ENCODE measurements at regions not wholly inside any gene's neighbourhood (a gene's known extent, or its start where the extent isn't known, plus 50 kb on each side); places are given as distances from the start of the nearest gene placed in this dataset.

DNA sequence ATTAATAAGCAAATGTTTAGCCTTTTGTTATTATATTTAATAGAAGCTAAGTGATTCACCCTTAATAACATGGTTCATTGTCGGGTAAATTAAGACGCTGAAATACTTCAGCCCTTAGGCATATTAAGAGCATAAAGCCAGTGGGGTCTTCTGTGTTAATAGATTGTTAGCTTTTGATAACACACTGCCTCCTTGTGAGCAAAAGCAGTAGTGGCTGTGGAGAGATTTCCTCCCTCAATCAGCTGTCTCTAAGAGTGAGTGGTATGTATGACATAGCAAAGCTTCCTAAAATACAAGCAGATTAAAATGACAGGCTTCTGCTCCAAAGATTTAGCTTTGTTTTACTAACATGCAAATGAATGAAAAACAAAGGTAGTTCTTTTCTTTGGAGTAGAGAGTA lies 143.7 kb upstream of the SYT4 start:
- Histone ChIP-seq H3K4me1 (ENCODE audit: control insufficient read depth in 5 of 5, insufficient read depth in 5 of 5, low read length in 5 of 5) (peaks cover 0 to 3% (median 0%) of the 10 kb centered on the region in 5 donors), H3K9ac (ENCODE audit: insufficient read depth in 1 of 2, low read length in 2 of 2) (no peak overlapping the region), H3K27ac (ENCODE audit: low read depth in 1 of 2, low read length in 1 of 2) (no peak overlapping the region), H3K36me3 (ENCODE audit: control insufficient read depth in 4 of 4, insufficient read depth in 4 of 4, low read length in 4 of 4) (no peaks in the 10 kb centered on the region), H3K27me3 (ENCODE audit: control insufficient read depth in 3 of 3, insufficient read depth in 3 of 3, low read length in 2 of 3) (no peaks in the 10 kb centered on the region), H3K4me3 (no peak overlapping the region), H3K9me3 (ENCODE audit: control insufficient read depth in 4 of 4, insufficient read depth in 3 of 4, low read length in 3 of 4) (peaks cover 0 to 3% (median under 1%) of the 10 kb centered on the region in 4 donors)
- WGBS, 2 donors = 42 to 80% methylated on average over 2 of the region's 2 CpGs
- TF ChIP-seq, protein P1, sequence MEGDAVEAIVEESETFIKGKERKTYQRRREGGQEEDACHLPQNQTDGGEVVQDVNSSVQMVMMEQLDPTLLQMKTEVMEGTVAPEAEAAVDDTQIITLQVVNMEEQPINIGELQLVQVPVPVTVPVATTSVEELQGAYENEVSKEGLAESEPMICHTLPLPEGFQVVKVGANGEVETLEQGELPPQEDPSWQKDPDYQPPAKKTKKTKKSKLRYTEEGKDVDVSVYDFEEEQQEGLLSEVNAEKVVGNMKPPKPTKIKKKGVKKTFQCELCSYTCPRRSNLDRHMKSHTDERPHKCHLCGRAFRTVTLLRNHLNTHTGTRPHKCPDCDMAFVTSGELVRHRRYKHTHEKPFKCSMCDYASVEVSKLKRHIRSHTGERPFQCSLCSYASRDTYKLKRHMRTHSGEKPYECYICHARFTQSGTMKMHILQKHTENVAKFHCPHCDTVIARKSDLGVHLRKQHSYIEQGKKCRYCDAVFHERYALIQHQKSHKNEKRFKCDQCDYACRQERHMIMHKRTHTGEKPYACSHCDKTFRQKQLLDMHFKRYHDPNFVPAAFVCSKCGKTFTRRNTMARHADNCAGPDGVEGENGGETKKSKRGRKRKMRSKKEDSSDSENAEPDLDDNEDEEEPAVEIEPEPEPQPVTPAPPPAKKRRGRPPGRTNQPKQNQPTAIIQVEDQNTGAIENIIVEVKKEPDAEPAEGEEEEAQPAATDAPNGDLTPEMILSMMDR (IDR thresholded peaks at IDR 0.05; ENCODE audit: control extremely low read depth, extremely low read depth) = no peak
- ATAC-seq (ENCODE audit: insufficient read depth, low FRiP score) (no peak), DNase-seq (no peak)

- Histone ChIP-seq H3K9ac (ENCODE audit: insufficient read depth in 1 of 2, low read length in 2 of 2) (no peak overlapping the region), H3K9me3 (ENCODE audit: control insufficient read depth in 4 of 4, insufficient read depth in 3 of 4, low read length in 3 of 4) (peaks cover 0 to 3% (median under 1%) of the 10 kb centered on the region in 4 donors), H3K36me3 (ENCODE audit: control insufficient read depth in 4 of 4, insufficient read depth in 4 of 4, low read length in 4 of 4) (no peaks in the 10 kb centered on the region), H3K27me3 (ENCODE audit: control insufficient read depth in 3 of 3, insufficient read depth in 3 of 3, low read length in 2 of 3) (no peaks in the 10 kb centered on the region), H3K4me3 (no peak overlapping the region), H3K4me1 (ENCODE audit: control insufficient read depth in 5 of 5, insufficient read depth in 5 of 5, low read length in 5 of 5) (peaks cover 0 to 3% (median 0%) of the 10 kb centered on the region in 5 donors), H3K27ac (ENCODE audit: low read depth in 1 of 2, low read length in 1 of 2) (no peak overlapping the region)
- DNase-seq = peak; percentile 43 to 79 (median 64)
- ATAC-seq (ENCODE audit: insufficient read depth, low FRiP score) = no peak
- WGBS, 2 donors = 31 to 41% methylated on average over 4 of the region's 4 CpGs
- TF ChIP-seq, protein P1 (IDR thresholded peaks at IDR 0.05; ENCODE audit: control extremely low read depth, extremely low read depth) = no peak
Measured at GRCh38 chr18:43422518-43422917, 145.2 kb upstream of the SYT4 start.

DNA sequence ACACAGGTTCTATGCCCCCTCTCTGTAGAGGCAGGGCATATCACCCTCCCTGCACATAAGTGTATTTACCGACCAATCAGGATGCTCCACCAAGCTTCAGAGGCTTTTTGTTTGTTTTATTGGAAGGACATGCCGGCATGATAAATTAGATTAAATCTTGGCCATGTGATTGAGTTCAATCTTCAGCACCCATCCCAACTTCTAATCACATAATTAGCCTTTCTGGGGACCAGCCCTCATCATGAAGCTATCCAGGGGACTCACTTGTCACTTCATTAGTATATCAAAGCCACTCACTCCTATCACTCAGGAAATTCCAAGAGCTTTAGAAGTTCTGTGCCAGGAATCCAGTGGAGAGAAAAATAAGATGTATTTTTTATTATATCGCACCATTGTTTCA lies 158.6 kb upstream of the SYT4 start:
- TF ChIP-seq, protein P1 (IDR thresholded peaks at IDR 0.05; ENCODE audit: control extremely low read depth, extremely low read depth) = no peak
- 62 to 75% methylated on average over 3 of the region's 3 CpGs for WGBS, 2 donors

DNA sequence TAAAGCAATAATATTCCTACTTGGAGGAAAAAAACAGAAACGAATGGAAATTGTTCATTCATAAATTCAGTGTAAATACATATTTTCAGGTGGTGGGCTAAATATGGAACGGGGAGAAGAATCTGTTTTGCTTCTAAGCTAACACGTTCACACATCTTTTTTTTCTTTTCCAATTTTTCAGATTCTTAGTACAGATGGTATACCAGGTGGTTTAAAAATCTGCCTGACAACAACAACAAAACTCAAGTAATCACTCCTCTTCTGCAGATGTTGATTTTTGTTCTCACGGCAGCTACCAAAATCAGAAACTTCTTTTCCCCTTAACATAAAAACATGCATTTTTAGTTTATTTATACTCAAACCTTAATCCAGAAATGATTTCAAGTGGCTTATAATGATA lies 164.8 kb upstream of the SYT4 start:
- DNase-seq (no peak), ATAC-seq (ENCODE audit: insufficient read depth, low FRiP score) (no peak)
- 74 to 86% methylated on average over 4 of the region's 4 CpGs for WGBS, 2 donors
- no peaks in the 10 kb centered on the region for H3K36me3 ChIP-seq (ENCODE audit: control insufficient read depth in 4 of 4, insufficient read depth in 4 of 4, low read length in 4 of 4)
- no peaks in the 10 kb centered on the region for H3K27me3 ChIP-seq (ENCODE audit: control insufficient read depth in 3 of 3, insufficient read depth in 3 of 3, low read length in 2 of 3)
- H3K4me1 ChIP-seq (ENCODE audit: control insufficient read depth in 5 of 5, insufficient read depth in 5 of 5, low read length in 5 of 5) = no peaks in the 10 kb centered on the region
- TF ChIP-seq, protein P1 (IDR thresholded peaks at IDR 0.05; ENCODE audit: control extremely low read depth, extremely low read depth) = no peak
- no peak overlapping the region for H3K4me3 ChIP-seq
- H3K9me3 ChIP-seq (ENCODE audit: control insufficient read depth in 4 of 4, insufficient read depth in 3 of 4, low read length in 3 of 4) = peaks cover 0 to 10% (median 1%) of the 10 kb centered on the region in 4 donors
- no peak overlapping the region for H3K9ac ChIP-seq (ENCODE audit: insufficient read depth in 1 of 2, low read length in 2 of 2)
- no peak overlapping the region for H3K27ac ChIP-seq (ENCODE audit: low read depth in 1 of 2, low read length in 1 of 2)

More for the DNA sequence above, 158.6 kb upstream of the SYT4 start:
- Histone ChIP-seq H3K9ac (ENCODE audit: insufficient read depth in 1 of 2, low read length in 2 of 2) (no peak overlapping the region), H3K4me3 (no peak overlapping the region), H3K4me1 (ENCODE audit: control insufficient read depth in 5 of 5, insufficient read depth in 5 of 5, low read length in 5 of 5) (peaks cover 0 to 15% (median 0%) of the 10 kb centered on the region in 5 donors), H3K27me3 (ENCODE audit: control insufficient read depth in 3 of 3, insufficient read depth in 3 of 3, low read length in 2 of 3) (no peaks in the 10 kb centered on the region), H3K27ac (ENCODE audit: low read depth in 1 of 2, low read length in 1 of 2) (no peak overlapping the region), H3K36me3 (ENCODE audit: control insufficient read depth in 4 of 4, insufficient read depth in 4 of 4, low read length in 4 of 4) (no peaks in the 10 kb centered on the region), H3K9me3 (ENCODE audit: control insufficient read depth in 4 of 4, insufficient read depth in 3 of 4, low read length in 3 of 4) (peaks cover 0 to 7% (median 1%) of the 10 kb centered on the region in 4 donors)
- ATAC-seq (ENCODE audit: insufficient read depth, low FRiP score) (no peak), DNase-seq (peak; percentile 64 to 93 (median 92))

Data from lung (tissue), 11 donors.